Mesothelial cell of epicardium (in vitro differentiated cells): ENCODE measurements at regions not wholly inside any gene's neighbourhood (a gene's known extent, or its start where the extent isn't known, plus 50 kb on each side); places are given as distances from the start of the nearest gene placed in this dataset.

ENCODE experiments used
- DNase-seq, 2 experiments: peaks; one replicate each; pipeline ENCODE4 v3.0.0; 2021; ENCODE audit warnings: low spot score in 2 of 2; ENCODE audit not compliant: unreplicated experiment in 2 of 2
- H3K27ac Mint-ChIP-seq: 2 replicates; pipeline ENCODE4 v1.8.0; 2021; ENCODE audit warnings: mixed read lengths
- H3K27me3 Mint-ChIP-seq: 2 replicates; pipeline ENCODE4 v1.8.0; 2021; ENCODE audit warnings: low read depth, mixed read lengths
- H3K36me3 Mint-ChIP-seq: 2 replicates; pipeline ENCODE4 v1.8.0; 2021; ENCODE audit warnings: mixed read lengths
- H3K4me1 Mint-ChIP-seq: 2 replicates; pipeline ENCODE4 v1.8.0; 2021; ENCODE audit warnings: mixed read lengths
- H3K4me3 Mint-ChIP-seq: 2 replicates; pipeline ENCODE4 v1.8.0; 2021; ENCODE audit warnings: mild to moderate bottlenecking, moderate library complexity, mixed read lengths
- H3K9me3 Mint-ChIP-seq: 2 replicates; pipeline ENCODE4 v1.8.0; 2021; ENCODE audit warnings: mixed read lengths
- TF ChIP-seq, protein P1 (sequence below): fragments of 200-600 bp; sonication (generic); IDR thresholded peaks from one replicate; pipeline ENCODE4 v1.5.0; 2021; ENCODE audit warnings: antibody characterized with exemption; ENCODE audit not compliant: unreplicated experiment

- Mint-ChIP-seq H3K9me3 (peaks cover 38% of the 10 kb centered on the region), H3K4me1 (peaks cover 13% of the 10 kb centered on the region), H3K4me3 (no peak overlapping the region), H3K27ac (no peak overlapping the region), H3K36me3 (peaks cover 11% of the 10 kb centered on the region), H3K27me3 (no peaks in the 10 kb centered on the region)
- DNase-seq: no peak
- TF ChIP-seq, protein P1, sequence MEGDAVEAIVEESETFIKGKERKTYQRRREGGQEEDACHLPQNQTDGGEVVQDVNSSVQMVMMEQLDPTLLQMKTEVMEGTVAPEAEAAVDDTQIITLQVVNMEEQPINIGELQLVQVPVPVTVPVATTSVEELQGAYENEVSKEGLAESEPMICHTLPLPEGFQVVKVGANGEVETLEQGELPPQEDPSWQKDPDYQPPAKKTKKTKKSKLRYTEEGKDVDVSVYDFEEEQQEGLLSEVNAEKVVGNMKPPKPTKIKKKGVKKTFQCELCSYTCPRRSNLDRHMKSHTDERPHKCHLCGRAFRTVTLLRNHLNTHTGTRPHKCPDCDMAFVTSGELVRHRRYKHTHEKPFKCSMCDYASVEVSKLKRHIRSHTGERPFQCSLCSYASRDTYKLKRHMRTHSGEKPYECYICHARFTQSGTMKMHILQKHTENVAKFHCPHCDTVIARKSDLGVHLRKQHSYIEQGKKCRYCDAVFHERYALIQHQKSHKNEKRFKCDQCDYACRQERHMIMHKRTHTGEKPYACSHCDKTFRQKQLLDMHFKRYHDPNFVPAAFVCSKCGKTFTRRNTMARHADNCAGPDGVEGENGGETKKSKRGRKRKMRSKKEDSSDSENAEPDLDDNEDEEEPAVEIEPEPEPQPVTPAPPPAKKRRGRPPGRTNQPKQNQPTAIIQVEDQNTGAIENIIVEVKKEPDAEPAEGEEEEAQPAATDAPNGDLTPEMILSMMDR: no peak
Measured at GRCh38 chr3:189517981-189518380, 113.2 kb upstream of the TP63 start.

DNA sequence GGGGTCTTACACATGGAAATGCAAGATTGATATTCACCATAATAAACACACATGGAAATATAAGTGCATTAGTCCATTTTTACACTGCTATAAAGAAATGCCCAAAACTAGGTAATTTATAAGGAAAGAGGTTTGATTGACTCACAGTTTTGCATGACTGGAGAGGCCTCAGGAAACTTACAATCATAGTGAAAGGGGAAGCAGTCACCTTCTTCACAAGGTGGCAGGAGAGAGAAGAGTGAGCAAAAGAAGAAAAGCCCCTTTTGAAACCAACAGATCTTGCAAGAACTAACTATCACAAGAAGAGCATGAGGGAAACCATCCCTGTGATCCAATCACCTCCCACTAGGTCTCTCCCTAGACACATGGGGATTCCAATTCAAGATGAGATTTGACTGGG, 111.7 kb upstream of the TP63 start:
- Mint-ChIP-seq H3K36me3 (peaks cover 11% of the 10 kb centered on the region), H3K9me3 (peaks cover 38% of the 10 kb centered on the region), H3K4me3 (no peak overlapping the region), H3K27me3 (no peaks in the 10 kb centered on the region), H3K4me1 (peaks cover 3% of the 10 kb centered on the region), H3K27ac (no peak overlapping the region)
- DNase-seq: no peak
- TF ChIP-seq, protein P1: no peak

DNA sequence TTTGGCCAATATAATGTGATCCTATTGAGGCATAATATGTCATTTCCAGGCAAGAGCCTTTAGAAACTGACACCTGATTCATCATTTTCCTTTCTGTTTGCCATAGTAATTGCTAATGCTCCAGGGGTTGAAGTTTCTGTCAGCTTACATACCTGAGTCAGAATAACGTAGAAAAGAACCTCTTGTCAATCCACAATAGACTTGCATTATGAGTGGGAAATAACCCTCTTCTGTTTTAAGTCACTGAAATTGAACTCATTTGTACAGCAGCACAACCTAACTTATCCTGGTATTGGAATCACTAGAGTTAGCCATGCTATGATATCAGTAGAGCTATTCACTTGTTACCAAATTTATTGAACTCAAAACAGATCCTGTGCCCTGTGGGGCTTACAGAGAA, 101.7 kb upstream of the TP63 start:
- H3K4me1 Mint-ChIP-seq: no peaks in the 10 kb centered on the region
- H3K27ac Mint-ChIP-seq: no peak overlapping the region
- H3K9me3 Mint-ChIP-seq: peaks cover 14% of the 10 kb centered on the region
- DNase-seq: no peak
- H3K27me3 Mint-ChIP-seq: no peaks in the 10 kb centered on the region
- H3K4me3 Mint-ChIP-seq: no peak overlapping the region
- TF ChIP-seq, protein P1: no peak
- H3K36me3 Mint-ChIP-seq: peaks cover 4% of the 10 kb centered on the region

GRCh38 chr3:189529889-189530471, 101.2 kb upstream of the TP63 start:
- TF ChIP-seq, protein P1: no peak
- Mint-ChIP-seq H3K4me3 (no peak overlapping the region), H3K27ac (no peak overlapping the region), H3K27me3 (no peaks in the 10 kb centered on the region), H3K36me3 (peaks cover 4% of the 10 kb centered on the region), H3K4me1 (no peaks in the 10 kb centered on the region), H3K9me3 (peaks cover 13% of the 10 kb centered on the region)
- no peak for DNase-seq

DNA sequence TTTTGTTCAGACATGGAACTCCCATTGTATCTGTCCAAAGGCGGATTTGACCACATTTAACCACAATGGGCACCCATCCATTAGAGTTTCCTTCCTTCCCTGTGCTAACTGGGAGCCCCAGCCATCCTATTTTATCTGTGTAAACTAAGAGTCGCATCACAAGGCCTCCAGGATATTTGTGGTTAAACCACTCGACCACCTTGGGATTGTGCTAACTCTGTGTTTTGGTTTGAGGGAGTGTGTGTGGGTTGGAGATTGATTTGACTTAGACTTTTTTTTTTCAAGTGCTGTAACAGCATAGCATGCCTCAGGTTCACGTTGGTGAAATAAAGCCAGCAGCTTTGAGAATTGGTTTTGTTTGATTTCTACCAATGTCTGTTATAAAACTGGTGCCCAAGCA, 100.4 kb upstream of the TP63 start:
- TF ChIP-seq, protein P1: no peak
- Mint-ChIP-seq H3K27ac (no peak overlapping the region), H3K9me3 (peaks cover 8% of the 10 kb centered on the region), H3K4me3 (no peak overlapping the region), H3K27me3 (no peaks in the 10 kb centered on the region), H3K4me1 (no peaks in the 10 kb centered on the region), H3K36me3 (peaks cover 4% of the 10 kb centered on the region)
- DNase-seq: no peak

DNA sequence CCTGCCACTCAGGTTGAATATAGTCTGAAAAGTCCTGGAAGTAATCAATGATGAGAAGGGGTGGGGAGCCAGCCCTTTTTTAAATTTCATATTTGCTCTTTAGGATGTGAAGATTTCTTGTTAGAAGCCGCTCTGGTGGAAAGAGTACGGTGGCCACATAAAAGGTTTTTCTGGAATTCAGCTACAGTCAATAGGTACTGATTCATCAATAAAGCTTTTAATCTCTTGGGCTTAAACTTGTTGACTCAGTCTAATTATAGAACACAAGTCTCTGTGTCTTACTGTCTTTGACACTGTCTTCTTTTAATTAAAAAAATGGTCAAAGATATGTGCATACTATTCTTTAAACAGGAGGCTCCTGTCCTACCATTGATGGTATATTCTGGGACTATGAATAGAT, 99.9 kb upstream of the TP63 start:
- TF ChIP-seq, protein P1: no peak
- H3K36me3 Mint-ChIP-seq: no peaks in the 10 kb centered on the region
- H3K27me3 Mint-ChIP-seq: no peaks in the 10 kb centered on the region
- no peaks in the 10 kb centered on the region for H3K4me1 Mint-ChIP-seq
- H3K9me3 Mint-ChIP-seq: peaks cover 4% of the 10 kb centered on the region
- no peak overlapping the region for H3K27ac Mint-ChIP-seq
- no peak for DNase-seq
- no peak overlapping the region for H3K4me3 Mint-ChIP-seq
